Neural crest cell (in vitro differentiated cells): ENCODE measurements at regions not wholly inside any gene's neighbourhood (a gene's known extent, or its start where the extent isn't known, plus 50 kb on each side); places are given as distances from the start of the nearest gene placed in this dataset.
A peak's percentile ranks its signal among the peaks of the same experiment; 100 is the strongest.
"Not testable (repeated sequence)": the region's sequence is repeated elsewhere in the genome, so short reads cannot be mapped to it uniquely, and the experiment has no call there.

Experiments used
- DNase-seq: peaks from one replicate; pipeline ENCODE4 v3.0.0; 2021; ENCODE audit warnings: low read depth, mixed read lengths, low spot score
- H3K27ac Mint-ChIP-seq: one replicate; pipeline ENCODE4 v1.8.0; 2021; ENCODE audit warnings: mild to moderate bottlenecking, mixed read lengths; ENCODE audit not compliant: unreplicated experiment
- H3K27me3 Mint-ChIP-seq: 2 replicates; pipeline ENCODE4 v1.8.0; 2021; ENCODE audit warnings: low read depth, mild to moderate bottlenecking, mixed read lengths
- H3K36me3 Mint-ChIP-seq: 2 replicates; pipeline ENCODE4 v1.8.0; 2021; ENCODE audit warnings: low read depth, mild to moderate bottlenecking, mixed read lengths
- H3K4me1 Mint-ChIP-seq: 2 replicates; pipeline ENCODE4 v1.8.0; 2021; ENCODE audit warnings: mixed read lengths
- H3K4me3 Mint-ChIP-seq: one replicate; pipeline ENCODE4 v1.8.0; 2021; ENCODE audit warnings: mild to moderate bottlenecking, mixed read lengths
- H3K9me3 Mint-ChIP-seq: 2 replicates; pipeline ENCODE4 v1.8.0; 2021; ENCODE audit warnings: mixed read lengths
- TF ChIP-seq, protein P1 (sequence below): fragments of 200-600 bp; sonication (generic); conservative IDR thresholded peaks from 2 replicates; pipeline ENCODE4 v1.5.0; 2021; ENCODE audit warnings: antibody characterized with exemption, mild to moderate bottlenecking

- peaks cover 10% of the 10 kb centered on the region for H3K9me3 Mint-ChIP-seq
- TF ChIP-seq, protein P1, sequence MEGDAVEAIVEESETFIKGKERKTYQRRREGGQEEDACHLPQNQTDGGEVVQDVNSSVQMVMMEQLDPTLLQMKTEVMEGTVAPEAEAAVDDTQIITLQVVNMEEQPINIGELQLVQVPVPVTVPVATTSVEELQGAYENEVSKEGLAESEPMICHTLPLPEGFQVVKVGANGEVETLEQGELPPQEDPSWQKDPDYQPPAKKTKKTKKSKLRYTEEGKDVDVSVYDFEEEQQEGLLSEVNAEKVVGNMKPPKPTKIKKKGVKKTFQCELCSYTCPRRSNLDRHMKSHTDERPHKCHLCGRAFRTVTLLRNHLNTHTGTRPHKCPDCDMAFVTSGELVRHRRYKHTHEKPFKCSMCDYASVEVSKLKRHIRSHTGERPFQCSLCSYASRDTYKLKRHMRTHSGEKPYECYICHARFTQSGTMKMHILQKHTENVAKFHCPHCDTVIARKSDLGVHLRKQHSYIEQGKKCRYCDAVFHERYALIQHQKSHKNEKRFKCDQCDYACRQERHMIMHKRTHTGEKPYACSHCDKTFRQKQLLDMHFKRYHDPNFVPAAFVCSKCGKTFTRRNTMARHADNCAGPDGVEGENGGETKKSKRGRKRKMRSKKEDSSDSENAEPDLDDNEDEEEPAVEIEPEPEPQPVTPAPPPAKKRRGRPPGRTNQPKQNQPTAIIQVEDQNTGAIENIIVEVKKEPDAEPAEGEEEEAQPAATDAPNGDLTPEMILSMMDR = no peak
- no peak overlapping the region for H3K4me3 Mint-ChIP-seq
- no peaks in the 10 kb centered on the region for H3K4me1 Mint-ChIP-seq
- no peak for DNase-seq
- H3K27me3 Mint-ChIP-seq = no peaks in the 10 kb centered on the region
- H3K36me3 Mint-ChIP-seq = peaks cover 4% of the 10 kb centered on the region
- no peak overlapping the region for H3K27ac Mint-ChIP-seq
These were observed 79.4 kb upstream of the PRSS16 start for GRCh38 chr6:27168108-27168507.

DNA sequence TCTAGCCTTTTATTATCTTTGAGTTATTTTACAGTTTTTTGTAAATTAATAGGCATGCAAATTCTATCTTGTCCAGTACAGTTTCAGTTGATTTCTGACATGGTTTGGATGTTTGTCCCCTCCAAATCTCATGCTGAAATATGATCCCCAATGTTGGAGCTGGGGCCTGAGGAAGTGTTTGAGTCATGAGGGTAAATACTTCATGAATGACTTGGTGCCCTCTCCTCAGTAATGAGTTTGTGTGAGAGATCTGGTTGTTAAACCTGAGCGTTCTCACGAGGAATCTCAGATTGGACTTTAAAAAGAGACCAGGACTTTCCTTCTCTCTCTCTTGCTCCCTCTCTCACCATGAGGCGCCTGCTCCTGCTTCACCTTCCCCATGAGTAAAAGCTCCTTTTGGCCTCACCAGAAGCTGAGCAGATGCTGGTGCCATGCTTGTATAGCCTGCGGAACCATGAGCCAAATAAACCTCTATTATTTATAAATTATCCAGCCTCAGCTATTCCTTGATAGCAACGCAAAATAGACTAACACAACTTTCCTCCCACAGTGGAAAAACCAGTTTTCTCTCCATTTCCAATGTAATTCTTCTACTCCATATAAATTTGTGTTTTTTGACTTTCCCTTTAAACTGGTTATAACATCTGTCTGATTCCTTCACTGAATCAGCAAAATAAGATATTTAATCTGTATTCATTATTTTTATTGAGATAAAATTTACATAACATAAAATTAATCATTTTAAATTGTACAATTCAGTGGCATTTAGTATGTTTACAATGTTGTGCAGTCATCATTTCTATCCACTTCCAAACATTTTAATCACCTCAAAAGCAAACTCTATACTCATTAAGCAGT is 78.7 kb upstream of the PRSS16 start:
- no peak overlapping the region for H3K4me3 Mint-ChIP-seq
- DNase-seq = no peak
- H3K27ac Mint-ChIP-seq = no peak overlapping the region
- H3K9me3 Mint-ChIP-seq = peaks cover 10% of the 10 kb centered on the region
- H3K4me1 Mint-ChIP-seq = no peaks in the 10 kb centered on the region
- H3K27me3 Mint-ChIP-seq = no peaks in the 10 kb centered on the region
- peaks cover 4% of the 10 kb centered on the region for H3K36me3 Mint-ChIP-seq
- TF ChIP-seq, protein P1 = no peak

DNA sequence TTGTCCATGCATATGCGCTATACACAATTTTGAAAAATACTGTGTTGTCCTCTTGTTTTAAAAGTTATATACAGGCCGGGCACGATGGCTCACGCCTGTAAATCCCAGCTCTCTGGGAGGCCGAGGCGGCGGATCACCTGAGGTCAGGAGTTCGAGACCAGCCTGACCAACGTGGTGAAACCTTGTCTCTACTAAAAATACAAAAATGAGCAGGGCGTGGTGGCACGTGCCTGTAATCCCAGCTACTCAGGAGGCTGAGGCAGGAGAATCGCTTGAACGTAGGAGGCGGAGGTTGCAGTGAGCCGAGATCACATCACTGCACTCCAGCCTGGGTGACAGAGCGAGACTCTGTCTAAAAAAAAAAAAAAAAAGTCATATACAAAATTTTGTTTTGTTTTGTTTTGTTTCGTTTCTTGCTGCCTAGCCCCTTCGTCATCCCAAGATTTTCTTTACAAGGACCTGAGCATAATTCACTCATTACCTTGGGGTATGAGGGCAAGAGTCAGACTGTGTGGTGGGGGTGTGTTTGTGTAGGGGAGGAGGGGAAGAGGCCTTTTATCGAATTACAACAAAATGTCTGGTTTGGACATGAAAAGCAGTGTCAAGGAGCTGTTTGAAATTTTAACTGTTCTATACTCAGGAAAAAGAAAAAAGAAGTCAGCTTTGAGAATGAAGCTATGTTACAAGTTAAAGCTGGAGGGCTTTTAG is 74.8 kb upstream of the PRSS16 start:
- not testable (repeated sequence) for H3K36me3 Mint-ChIP-seq, H3K27ac Mint-ChIP-seq, DNase-seq
- Mint-ChIP-seq H3K4me3 (peak overlapping the region; percentile 47), H3K4me1 (peaks cover 13% of the 10 kb centered on the region), H3K27me3 (peaks cover 23% of the 10 kb centered on the region), H3K9me3 (peaks cover 10% of the 10 kb centered on the region)

DNA sequence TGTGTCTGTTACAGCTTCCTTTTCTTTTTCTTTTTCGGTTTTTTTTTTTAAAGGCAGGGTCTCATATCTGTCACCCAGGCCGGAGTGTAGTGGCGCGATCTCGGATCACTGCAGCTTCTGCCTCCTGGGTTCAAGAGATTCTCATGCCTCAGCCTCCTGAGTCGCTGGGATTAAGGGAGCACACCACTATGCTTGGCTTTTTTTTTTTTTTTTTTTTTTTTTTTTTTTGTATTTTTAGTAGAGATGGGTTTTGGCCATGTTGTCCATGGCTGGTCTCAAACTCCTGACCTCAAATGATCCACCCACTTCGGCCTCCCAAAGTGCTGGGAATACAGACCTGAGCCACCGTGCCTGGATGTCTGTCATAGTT is 74.3 kb upstream of the PRSS16 start:
- H3K27ac Mint-ChIP-seq, H3K4me3 Mint-ChIP-seq, DNase-seq, H3K36me3 Mint-ChIP-seq: not testable (repeated sequence)
- H3K9me3 Mint-ChIP-seq = peaks cover 10% of the 10 kb centered on the region
- H3K27me3 Mint-ChIP-seq = peaks cover 29% of the 10 kb centered on the region
- peaks cover 18% of the 10 kb centered on the region for H3K4me1 Mint-ChIP-seq

- Mint-ChIP-seq H3K4me3 (peak overlapping the region; percentile 77), H3K4me1 (peaks cover 27% of the 10 kb centered on the region), H3K27ac (no peak overlapping the region), H3K27me3 (peaks cover 38% of the 10 kb centered on the region), H3K36me3 (peaks cover 15% of the 10 kb centered on the region), H3K9me3 (peaks cover 12% of the 10 kb centered on the region)
- TF ChIP-seq, protein P1 = no peak
- DNase-seq = no peak
These were observed 72.5 kb upstream of the PRSS16 start for GRCh38 chr6:27174958-27175357.

GRCh38 chr6:27176096-27176495 is 71.4 kb upstream of the PRSS16 start:
- Mint-ChIP-seq H3K4me1 (peaks cover 27% of the 10 kb centered on the region), H3K27ac (no peak overlapping the region)
- DNase-seq = no peak

More at GRCh38 chr6:27176096-27176495, 71.4 kb upstream of the PRSS16 start:
- H3K36me3 Mint-ChIP-seq = peaks cover 11% of the 10 kb centered on the region
- H3K27me3 Mint-ChIP-seq = peaks cover 41% of the 10 kb centered on the region
- H3K4me3 Mint-ChIP-seq = peak overlapping the region; percentile 100
- TF ChIP-seq, protein P1 = no peak
- peaks cover 7% of the 10 kb centered on the region for H3K9me3 Mint-ChIP-seq
